Left hindlimb (tissue), 1 donor: ENCODE measurements at regions not wholly inside any gene's neighbourhood (a gene's known extent, or its start where the extent isn't known, plus 50 kb on each side); places are given as distances from the start of the nearest gene placed in this dataset.
"Not testable (repeated sequence)": the region's sequence is repeated elsewhere in the genome, so short reads cannot be mapped to it uniquely, and the experiment has no call there.

ENCODE experiments used
- DNase-seq: peaks from one replicate; pipeline ENCODE4 v3.0.0-alpha.2; 2018

- DNase-seq, result not testable (repeated sequence)
Observed at GRCh38 chr6:14300189-14300588, 182.6 kb downstream of the CD83 start.

GRCh38 chr6:14300721-14301120 is 183.1 kb downstream of the CD83 start:
- DNase-seq, result not testable (repeated sequence)

GRCh38 chr6:14301477-14301876 is 183.9 kb downstream of the CD83 start:
- not testable (repeated sequence) for DNase-seq

GRCh38 chr6:14305131-14305530 is 187.6 kb downstream of the CD83 start:
- no peak for DNase-seq

GRCh38 chr6:14305624-14306023 is 188.1 kb downstream of the CD83 start:
- no peak for DNase-seq

- no peak for DNase-seq
Observed at GRCh38 chr6:14306151-14306906, 188.8 kb downstream of the CD83 start.

- no peak for DNase-seq
Observed at GRCh38 chr6:14309516-14309915, 191.9 kb downstream of the CD83 start.

- no peak for DNase-seq
Observed at GRCh38 chr6:14309951-14310445, 192.4 kb downstream of the CD83 start.

- DNase-seq, result no peak
Observed at GRCh38 chr6:14310960-14311359, 193.4 kb downstream of the CD83 start.

GRCh38 chr6:14312587-14312986 is 195.0 kb downstream of the CD83 start:
- DNase-seq, result no peak

GRCh38 chr6:14313248-14313647 is 195.7 kb downstream of the CD83 start:
- no peak for DNase-seq

GRCh38 chr6:14315353-14315752 is 197.8 kb downstream of the CD83 start:
- DNase-seq, result no peak

- no peak for DNase-seq
Observed at GRCh38 chr6:14316651-14317386, 199.2 kb downstream of the CD83 start.

- no peak for DNase-seq
Observed at GRCh38 chr6:14317387-14317970, 199.9 kb downstream of the CD83 start.

- no peak for DNase-seq
Observed at GRCh38 chr6:14320332-14320731, 202.8 kb downstream of the CD83 start.

- DNase-seq, result no peak
Observed at GRCh38 chr6:14321992-14322772, 204.6 kb downstream of the CD83 start.

- DNase-seq, result no peak
Observed at GRCh38 chr6:14322841-14323240, 205.3 kb downstream of the CD83 start.

GRCh38 chr6:14326774-14327173 is 209.2 kb downstream of the CD83 start:
- DNase-seq, result no peak

- DNase-seq, result no peak
Observed at GRCh38 chr6:14328163-14328562, 210.6 kb downstream of the CD83 start.

- DNase-seq, result no peak
Observed at GRCh38 chr6:14333556-14334305, 216.2 kb downstream of the CD83 start.

GRCh38 chr6:14335071-14335470 is 217.5 kb downstream of the CD83 start:
- no peak for DNase-seq

- DNase-seq, result no peak
Observed at GRCh38 chr6:14337152-14337551, 219.6 kb downstream of the CD83 start.
